ENCODE measurements at regions not wholly inside any gene's neighbourhood (a gene's known extent, or its start where the extent isn't known, plus 50 kb on each side); places are given as distances from the start of the nearest gene placed in this dataset.

- TF ChIP-seq, protein P1, sequence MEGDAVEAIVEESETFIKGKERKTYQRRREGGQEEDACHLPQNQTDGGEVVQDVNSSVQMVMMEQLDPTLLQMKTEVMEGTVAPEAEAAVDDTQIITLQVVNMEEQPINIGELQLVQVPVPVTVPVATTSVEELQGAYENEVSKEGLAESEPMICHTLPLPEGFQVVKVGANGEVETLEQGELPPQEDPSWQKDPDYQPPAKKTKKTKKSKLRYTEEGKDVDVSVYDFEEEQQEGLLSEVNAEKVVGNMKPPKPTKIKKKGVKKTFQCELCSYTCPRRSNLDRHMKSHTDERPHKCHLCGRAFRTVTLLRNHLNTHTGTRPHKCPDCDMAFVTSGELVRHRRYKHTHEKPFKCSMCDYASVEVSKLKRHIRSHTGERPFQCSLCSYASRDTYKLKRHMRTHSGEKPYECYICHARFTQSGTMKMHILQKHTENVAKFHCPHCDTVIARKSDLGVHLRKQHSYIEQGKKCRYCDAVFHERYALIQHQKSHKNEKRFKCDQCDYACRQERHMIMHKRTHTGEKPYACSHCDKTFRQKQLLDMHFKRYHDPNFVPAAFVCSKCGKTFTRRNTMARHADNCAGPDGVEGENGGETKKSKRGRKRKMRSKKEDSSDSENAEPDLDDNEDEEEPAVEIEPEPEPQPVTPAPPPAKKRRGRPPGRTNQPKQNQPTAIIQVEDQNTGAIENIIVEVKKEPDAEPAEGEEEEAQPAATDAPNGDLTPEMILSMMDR (IDR thresholded peaks at IDR 0.05; ENCODE audit: insufficient read depth, low read depth, low read length, missing control alignments) = no peak
- DNase-seq (ENCODE audit: low read depth) = no peak
- no peak overlapping the region for H3K4me3 ChIP-seq (ENCODE audit: low read depth, low read length)
Observed at GRCh38 chr7:142422621-142423020, 164.8 kb upstream of the PRSS58 start.

DNA sequence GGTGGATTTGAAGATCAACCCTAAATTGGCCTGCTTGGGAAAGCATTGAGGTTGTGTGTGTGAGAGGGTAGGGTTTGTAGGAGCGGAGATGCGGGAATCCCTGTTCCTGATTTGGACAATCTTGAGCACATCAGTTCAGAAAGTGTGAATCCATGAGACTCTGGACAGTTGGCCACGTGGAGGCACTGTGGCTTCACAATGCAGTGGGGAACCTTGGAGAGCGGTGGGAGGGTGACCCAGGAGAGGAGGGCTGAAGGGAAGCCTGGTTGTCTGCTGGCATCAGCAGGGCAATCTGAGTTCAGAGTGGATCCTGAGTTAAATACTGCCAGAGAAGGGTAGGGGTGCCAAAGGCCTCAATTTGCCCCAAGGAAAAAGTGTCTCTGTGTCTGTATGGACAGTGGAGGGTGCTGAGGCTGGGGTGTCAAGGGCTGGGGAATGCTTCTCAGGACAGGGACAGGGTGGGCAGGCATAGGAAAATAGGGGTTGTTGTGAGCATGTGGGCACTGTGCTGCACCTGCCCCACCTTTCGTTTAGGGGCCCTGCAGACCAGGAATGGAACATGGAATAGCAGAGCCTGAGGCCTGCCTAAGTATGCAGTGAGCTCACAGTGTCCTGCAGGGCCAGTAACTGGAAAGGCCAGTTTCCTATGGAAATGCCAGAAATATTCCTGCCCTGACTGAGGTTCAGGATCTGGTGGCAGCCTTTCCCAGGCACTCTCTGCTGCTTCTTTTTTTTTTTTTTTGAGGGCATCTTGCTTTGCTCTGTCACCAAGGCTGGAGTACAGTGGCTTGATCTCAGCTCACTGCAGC, 162.9 kb upstream of the PRSS58 start:
- TF ChIP-seq, protein P1 (IDR thresholded peaks at IDR 0.05; ENCODE audit: insufficient read depth, low read depth, low read length, missing control alignments) = no peak
- DNase-seq (ENCODE audit: low read depth) = no peak
- H3K4me3 ChIP-seq (ENCODE audit: low read depth, low read length) = no peak overlapping the region

- DNase-seq (ENCODE audit: low read depth) = no peak
- H3K4me3 ChIP-seq (ENCODE audit: low read depth, low read length) = no peak overlapping the region
- TF ChIP-seq, protein P1 (IDR thresholded peaks at IDR 0.05; ENCODE audit: insufficient read depth, low read depth, low read length, missing control alignments) = no peak
Observed at GRCh38 chr7:142418326-142418725, 160.5 kb upstream of the PRSS58 start.

DNA sequence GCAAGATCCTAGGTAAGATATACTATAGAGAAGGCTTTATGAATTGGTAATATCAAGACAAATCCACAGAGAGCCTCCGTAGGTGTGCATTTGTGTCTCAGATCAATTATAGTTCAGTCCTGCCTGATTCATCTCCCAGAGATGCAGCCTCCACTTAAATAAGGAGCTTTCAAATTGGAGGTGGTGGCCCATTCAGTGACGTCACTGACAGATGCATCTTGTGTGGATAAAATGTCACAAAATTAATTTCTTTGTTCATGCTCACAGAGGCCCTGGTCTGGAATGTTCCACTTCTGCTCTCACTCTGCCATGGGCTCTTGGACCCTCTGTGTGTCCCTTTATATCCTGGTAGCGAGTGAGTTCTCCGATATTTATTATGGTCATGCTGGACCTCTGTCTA, 157.1 kb upstream of the PRSS58 start:
- H3K4me3 ChIP-seq (ENCODE audit: low read depth, low read length) = no peak overlapping the region
- TF ChIP-seq, protein P1 (IDR thresholded peaks at IDR 0.05; ENCODE audit: insufficient read depth, low read depth, low read length, missing control alignments) = no peak
- no peak for DNase-seq (ENCODE audit: low read depth)

DNA sequence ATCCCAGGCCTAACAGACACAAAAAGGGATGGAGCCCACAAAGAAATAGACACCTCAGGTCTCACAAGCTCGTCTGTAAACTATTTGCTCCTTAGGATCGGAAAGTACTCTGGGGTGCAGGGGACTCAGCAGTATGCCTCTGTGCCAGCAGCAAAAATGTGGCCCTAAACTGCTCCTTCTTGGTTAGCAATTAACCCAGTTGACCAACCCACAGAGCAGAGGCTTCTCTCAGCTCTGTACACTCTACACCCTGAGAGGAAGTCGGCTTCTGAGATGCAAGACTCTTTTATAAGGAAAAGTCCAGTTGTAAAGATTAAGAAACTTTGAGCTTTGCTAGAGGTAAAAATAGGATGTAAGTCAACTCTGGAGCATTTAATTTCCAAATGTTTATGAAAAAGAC, 156.3 kb upstream of the PRSS58 start:
- TF ChIP-seq, protein P1 (IDR thresholded peaks at IDR 0.05; ENCODE audit: insufficient read depth, low read depth, low read length, missing control alignments) = no peak
- no peak overlapping the region for H3K4me3 ChIP-seq (ENCODE audit: low read depth, low read length)
- no peak for DNase-seq (ENCODE audit: low read depth)

- no peak overlapping the region for H3K4me3 ChIP-seq (ENCODE audit: low read depth, low read length)
- no peak for DNase-seq (ENCODE audit: low read depth)
- TF ChIP-seq, protein P1 (IDR thresholded peaks at IDR 0.05; ENCODE audit: insufficient read depth, low read depth, low read length, missing control alignments) = no peak
Observed at GRCh38 chr7:142413280-142414000, 155.6 kb upstream of the PRSS58 start.

Measured in GM12865 (cell line).